Endothelial cell of umbilical vein (primary cell): ENCODE measurements at regions not wholly inside any gene's neighbourhood (a gene's known extent, or its start where the extent isn't known, plus 50 kb on each side); places are given as distances from the start of the nearest gene placed in this dataset.
A peak's percentile ranks its signal among the peaks of the same experiment; 100 is the strongest.

Experiments
- BruUV-seq: library from RNA; stranded (reverse); fragments of 400-500 nt; replicated peaks from 2 replicates; lab custom pipeline; 2021; lab: Mats Ljungman, UMichigan
- CTCF ChIA-PET: fragments of 300-600, 350-600 bp; sonication (Branson Sonifier 250); formaldehyde crosslinking; loops from one replicate; lab custom pipeline; 2021; ENCODE audit warnings: antibody characterized with exemption, inconsistent platforms; lab: Charles Lee
- POLR2A ChIA-PET: fragments of 300-600, 350-600 bp; sonication (Branson Sonifier 250); formaldehyde crosslinking; loops from one replicate; lab custom pipeline; 2021; ENCODE audit warnings: antibody characterized with exemption, inconsistent platforms; lab: Charles Lee
- DNase-seq: peaks from one replicate; pipeline ENCODE4 v3.0.0-alpha.2; 2011; ENCODE audit warnings: low read depth, low spot score
- FAIRE-seq: peaks from 2 replicates; lab custom pipeline; 2011; peaks lifted over from hg19 to GRCh38; lab: Jason Lieb, UNC
- H2AFZ ChIP-seq: 2 replicates; pipeline ENCODE4 v1.6.0; 2012; ENCODE audit warnings: low read depth, low read length, control low read depth, inconsistent platforms
- H3K27ac ChIP-seq: 2 replicates; pipeline ENCODE4 v1.5.1; 2011; ENCODE audit warnings: low read depth, mild to moderate bottlenecking, control low read depth, low read length, moderate library complexity; ENCODE audit not compliant: insufficient read depth
- H3K27me3 ChIP-seq, 2 experiments: 2 replicates each; pipeline versions ENCODE4 v1.6.0 to v1.6.1; 2011; ENCODE audit warnings: low read length in 2 of 2, mixed read lengths in 1 of 2; ENCODE audit not compliant: control insufficient read depth in 2 of 2, insufficient read depth in 2 of 2
- H3K36me3 ChIP-seq, 2 experiments: 2 replicates in 1 of 2; 3 replicates in 1 of 2; pipeline ENCODE4 v1.5.1; 2011; ENCODE audit warnings: low read length in 2 of 2, mild to moderate bottlenecking in 1 of 2, moderate library complexity in 1 of 2; ENCODE audit not compliant: control insufficient read depth in 2 of 2, insufficient read depth in 2 of 2; ENCODE audit errors: extremely low read depth in 1 of 2
- H3K4me1 ChIP-seq: 3 replicates; pipeline ENCODE4 v1.5.1; 2011; ENCODE audit warnings: mild to moderate bottlenecking, low read length; ENCODE audit not compliant: control insufficient read depth, insufficient read depth; ENCODE audit errors: extremely low read depth
- H3K4me2 ChIP-seq: 2 replicates; pipeline ENCODE4 v1.6.1; 2011; ENCODE audit warnings: low read length, control low read depth, mixed read lengths; ENCODE audit not compliant: insufficient read depth
- H3K4me3 ChIP-seq, 3 experiments: fragments of 200-600 bp in 1 of 3; sonication (generic), shearing (Covaris generic) in 1 of 3; replicated peaks in 1 of 3; 2 replicates each; pipeline ENCODE4 v1.5.1; 2011 to 2016; ENCODE audit warnings: control low read depth in 3 of 3, low read length in 3 of 3, mild to moderate bottlenecking in 2 of 3, inconsistent platforms in 1 of 3, low read depth in 1 of 3, moderate library complexity in 1 of 3; ENCODE audit not compliant: insufficient read depth in 1 of 3
- H3K79me2 ChIP-seq: 2 replicates; pipeline ENCODE4 v1.6.0; 2012; ENCODE audit warnings: low read length, inconsistent platforms; ENCODE audit not compliant: control insufficient read depth, insufficient read depth
- H3K9ac ChIP-seq: replicated peaks from 2 replicates; pipeline ENCODE3; 2011; ENCODE audit warnings: low read length, control low read depth; ENCODE audit not compliant: insufficient read depth; ENCODE audit errors: extremely low read depth
- H3K9me1 ChIP-seq: replicated peaks from 3 replicates; pipeline ENCODE4 v1.6.0; 2011; ENCODE audit warnings: mild to moderate bottlenecking, low read length; ENCODE audit not compliant: control insufficient read depth, insufficient read depth; ENCODE audit errors: extremely low read depth
- H3K9me3 ChIP-seq: replicated peaks from 2 replicates; pipeline ENCODE4 v1.5.1; 2012; ENCODE audit warnings: low read length, inconsistent platforms; ENCODE audit not compliant: control insufficient read depth, insufficient read depth
- H4K20me1 ChIP-seq: replicated peaks from 2 replicates; pipeline ENCODE3; 2011; ENCODE audit warnings: mild to moderate bottlenecking, low read length; ENCODE audit not compliant: control insufficient read depth, insufficient read depth; ENCODE audit errors: extremely low read depth
- CTCF ChIP-seq, 2 donors: IDR thresholded peaks; 1 replicate in 1 of 2; 2 replicates in 1 of 2; pipeline ENCODE4 v1.5.1; 2011; ENCODE audit warnings: low read length in 2 of 2, mild to moderate bottlenecking in 2 of 2, moderate library complexity in 2 of 2, control low read depth in 1 of 2, inconsistent platforms in 1 of 2, low read depth in 1 of 2; ENCODE audit not compliant: insufficient read depth in 1 of 2; ENCODE audit errors: extremely low read depth in 1 of 2
- EZH2 ChIP-seq: IDR thresholded peaks from 2 replicates; pipeline ENCODE4 v1.6.1; 2012; ENCODE audit warnings: borderline replicate concordance, low read depth, mild to moderate bottlenecking, moderate library complexity, low read length, inconsistent platforms; ENCODE audit not compliant: severe bottlenecking
- FOS ChIP-seq: IDR thresholded peaks from 2 replicates; pipeline ENCODE4 v1.6.1; 2011; ENCODE audit warnings: mild to moderate bottlenecking, low read length, moderate library complexity, borderline replicate concordance; ENCODE audit not compliant: insufficient read depth
- GATA2 ChIP-seq: IDR thresholded peaks from 2 replicates; pipeline ENCODE4 v1.7.0; 2011; ENCODE audit warnings: low read depth, mild to moderate bottlenecking, moderate library complexity, mixed read lengths, low read length; ENCODE audit not compliant: insufficient read length, insufficient read depth
- JUN ChIP-seq: IDR thresholded peaks from 2 replicates; pipeline ENCODE4 v1.6.1; 2011; ENCODE audit warnings: borderline replicate concordance, low read depth; ENCODE audit not compliant: insufficient read length, insufficient read depth
- MAX ChIP-seq: IDR thresholded peaks from 2 replicates; pipeline ENCODE4 v1.6.1; 2011; ENCODE audit not compliant: insufficient read depth, insufficient read length
- MYC ChIP-seq: IDR thresholded peaks from one replicate; pipeline ENCODE4 v1.6.1; 2011; ENCODE audit warnings: mild to moderate bottlenecking, low read depth, low read length
- POLR2A ChIP-seq: IDR thresholded peaks from 2 replicates; pipeline ENCODE4 v1.6.1; 2012; ENCODE audit warnings: low read depth, mild to moderate bottlenecking, control low read depth, low read length
- POLR2AphosphoS5 ChIP-seq: IDR thresholded peaks from 2 replicates; pipeline ENCODE4 v1.6.1; 2012; ENCODE audit warnings: low read depth, mild to moderate bottlenecking, control low read depth, low read length, moderate library complexity; ENCODE audit not compliant: insufficient read depth
- dilution Hi-C: fragments of 300-500 bp; cut with MboI; formaldehyde crosslinking; loops from one replicate; pipeline ENCODE4 v1.15.0; 2019; ENCODE audit warnings: low sequenced_read_pairs; ENCODE audit not compliant: extremely low pct_ligation_motif_present
- intact Hi-C: fragments of 100-400 bp; cut with micrococcal nuclease; formaldehyde crosslinking; loops from one replicate; pipeline ENCODE4 v1.10.0; 2022

- TF ChIP-seq GATA2 (no peak), POLR2AphosphoS5 (no peak), MYC (no peak), FOS (no peak), EZH2 (no peak), CTCF (IDR thresholded peaks at IDR 0.05; ENCODE audit: extremely low read depth in 1 of 2, insufficient read depth in 1 of 2, low read depth in 1 of 2, low read length in 2 of 2) (no peak), JUN (no peak), MAX (no peak), POLR2A (no peak)
- Histone ChIP-seq H2AFZ (no peak overlapping the region), H3K79me2 (no peaks in the 10 kb centered on the region), H3K9ac (no peak overlapping the region), H3K9me1 (no peaks in the 10 kb centered on the region), H3K9me3 (no peaks in the 10 kb centered on the region), H3K27me3 (no peaks in the 10 kb centered on the region), H3K4me1 (peaks cover 10% of the 10 kb centered on the region), H3K36me3 (no peaks in the 10 kb centered on the region), H3K27ac (no peak overlapping the region), H3K4me3 (no peak overlapping the region), H3K4me2 (no peak overlapping the region), H4K20me1 (no peaks in the 10 kb centered on the region)
- intact Hi-C loops: no loop called here
- DNase-seq (no peak), FAIRE-seq (peak; percentile 8)
- BruUV-seq: no TSS peak
- dilution Hi-C loops: no loop called here
- POLR2A ChIA-PET: no interaction called here
- CTCF ChIA-PET: interaction anchor here (1.0 to 1.6 kb wide), 3 partner anchors 20 to 120 kb away, joined by 3 to 8 read pairs (median 3); no protein-coding TSS in a partner anchor
Measured at GRCh38 chr3:56903231-56903782, 101.6 kb upstream of the ARHGEF3 start.
